PC-9 (cell line): ENCODE measurements at regions not wholly inside any gene's neighbourhood (a gene's known extent, or its start where the extent isn't known, plus 50 kb on each side); places are given as distances from the start of the nearest gene placed in this dataset.

ENCODE experiments used
- CTCF ChIP-seq: fragments of 200-600 bp; sonication (generic); conservative IDR thresholded peaks from 2 replicates; pipeline ENCODE4 v1.6.1; 2017; ENCODE audit warnings: mixed run types, antibody characterized with exemption, mild to moderate bottlenecking, moderate library complexity
- EZH2 ChIP-seq: fragments of 200-600 bp; sonication (generic); IDR thresholded peaks from 2 replicates; pipeline ENCODE4 v1.8.0; 2017; ENCODE audit warnings: antibody characterized with exemption, low read depth

- no peak for TF ChIP-seq EZH2
- TF ChIP-seq CTCF: no peak
Observed at GRCh38 chr18:30622104-30622503, 420.4 kb downstream of the DSC3 start.
